CD4-positive, alpha-beta T cell treated with Interleukin-1 beta for 1 hour (primary cell): ENCODE measurements at regions not wholly inside any gene's neighbourhood (a gene's known extent, or its start where the extent isn't known, plus 50 kb on each side); places are given as distances from the start of the nearest gene placed in this dataset.
A peak's percentile ranks its signal among the peaks of the same experiment; 100 is the strongest.
"Not testable (repeated sequence)": the region's sequence is repeated elsewhere in the genome, so short reads cannot be mapped to it uniquely, and the experiment has no call there.

Source experiments
- DNase-seq, 2 donors: peaks; one replicate each; pipeline ENCODE4 v3.0.0-alpha.2; 2020 to 2022

DNA sequence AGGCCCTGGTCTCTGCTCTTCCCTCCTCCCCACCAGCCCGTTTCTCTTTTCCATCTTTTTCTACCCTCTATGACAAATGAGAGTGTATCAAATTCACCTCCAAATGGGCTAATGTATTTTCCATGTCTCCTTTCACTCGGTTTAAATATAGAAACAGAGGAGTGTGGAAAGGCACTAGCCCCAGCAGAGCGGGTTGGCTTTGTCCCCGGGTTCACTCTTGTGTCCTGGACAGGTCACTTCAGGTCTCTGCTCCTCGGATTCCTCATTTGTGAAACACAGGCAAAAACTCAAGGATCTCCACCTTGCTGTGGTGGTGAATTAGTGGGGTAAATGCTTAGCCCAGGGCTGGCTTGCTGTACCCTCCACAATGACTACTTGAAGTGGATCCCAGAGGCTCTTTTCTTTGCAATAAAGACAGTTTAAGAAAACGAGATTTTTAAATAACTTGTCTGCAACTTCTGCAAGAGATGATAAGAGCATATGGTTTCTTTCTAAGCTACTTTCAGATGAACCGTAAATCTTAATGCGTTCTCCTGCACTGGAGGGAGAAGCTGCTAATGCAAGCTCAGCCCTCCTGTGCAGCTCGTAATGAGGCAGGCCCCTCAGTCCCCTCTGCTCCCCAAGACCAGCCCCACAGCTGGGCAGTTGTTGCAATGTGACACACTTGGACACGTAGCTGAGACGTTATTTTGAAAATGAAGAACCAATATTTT lies 292.9 kb downstream of the THBS2 start:
- DNase-seq: no peak

DNA sequence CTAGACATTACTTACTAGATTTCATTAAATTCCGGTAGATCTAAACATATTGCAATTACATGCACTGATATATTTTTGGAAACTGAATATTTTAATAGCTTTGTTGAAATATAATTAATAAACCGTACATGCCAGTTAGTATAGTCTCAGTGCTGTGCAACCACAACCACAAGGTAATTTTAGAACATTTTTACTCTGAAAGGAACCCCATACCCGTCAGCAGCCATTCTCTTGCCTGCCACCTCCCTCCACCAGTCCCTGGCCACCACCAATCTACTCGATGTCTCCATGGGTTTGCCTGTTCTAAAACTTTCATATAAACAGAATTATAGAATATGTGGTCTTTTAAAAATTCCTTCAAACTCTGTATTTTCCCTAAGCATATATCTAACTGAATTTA lies 293.9 kb downstream of the THBS2 start:
- DNase-seq: no peak

DNA sequence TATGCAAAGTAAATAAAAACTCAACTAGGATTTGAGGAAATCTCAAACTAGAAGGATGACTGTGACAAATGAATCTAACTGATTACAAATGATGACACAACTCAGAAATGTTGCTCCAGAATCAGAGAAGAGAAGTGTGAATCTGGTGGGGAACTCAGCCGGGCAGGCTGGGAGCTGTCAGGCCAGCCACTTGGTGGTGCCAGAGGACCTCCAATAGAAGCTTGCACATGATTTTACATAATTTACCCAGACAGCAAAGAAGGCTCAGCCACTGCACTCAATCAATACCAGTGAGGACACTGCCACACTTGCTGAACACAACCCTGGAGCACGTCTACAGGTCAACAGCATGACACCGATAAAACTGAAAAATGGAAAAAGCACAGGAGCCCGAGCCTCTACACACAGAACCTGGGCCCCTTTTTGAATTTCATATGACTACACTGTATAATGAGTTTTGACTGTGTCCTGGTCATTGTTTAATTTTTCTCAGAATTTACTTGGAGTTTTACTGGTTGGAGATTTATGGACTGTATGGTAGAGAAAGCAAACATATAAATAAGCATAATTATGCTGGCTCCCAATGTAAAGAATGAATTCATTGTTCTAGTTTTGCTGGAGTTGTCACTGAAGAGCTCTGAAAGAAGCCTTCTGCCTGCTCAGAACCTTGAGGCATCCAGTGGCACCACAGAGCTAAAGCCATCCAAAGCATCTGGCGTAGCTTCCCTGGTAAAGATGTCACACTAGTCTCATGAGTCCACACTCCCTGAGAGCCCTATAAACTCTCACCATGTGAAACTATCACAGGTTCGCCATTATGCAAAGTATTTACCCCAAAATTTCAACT lies 296.5 kb downstream of the THBS2 start:
- peak; percentile 40 to 49 for DNase-seq

DNA sequence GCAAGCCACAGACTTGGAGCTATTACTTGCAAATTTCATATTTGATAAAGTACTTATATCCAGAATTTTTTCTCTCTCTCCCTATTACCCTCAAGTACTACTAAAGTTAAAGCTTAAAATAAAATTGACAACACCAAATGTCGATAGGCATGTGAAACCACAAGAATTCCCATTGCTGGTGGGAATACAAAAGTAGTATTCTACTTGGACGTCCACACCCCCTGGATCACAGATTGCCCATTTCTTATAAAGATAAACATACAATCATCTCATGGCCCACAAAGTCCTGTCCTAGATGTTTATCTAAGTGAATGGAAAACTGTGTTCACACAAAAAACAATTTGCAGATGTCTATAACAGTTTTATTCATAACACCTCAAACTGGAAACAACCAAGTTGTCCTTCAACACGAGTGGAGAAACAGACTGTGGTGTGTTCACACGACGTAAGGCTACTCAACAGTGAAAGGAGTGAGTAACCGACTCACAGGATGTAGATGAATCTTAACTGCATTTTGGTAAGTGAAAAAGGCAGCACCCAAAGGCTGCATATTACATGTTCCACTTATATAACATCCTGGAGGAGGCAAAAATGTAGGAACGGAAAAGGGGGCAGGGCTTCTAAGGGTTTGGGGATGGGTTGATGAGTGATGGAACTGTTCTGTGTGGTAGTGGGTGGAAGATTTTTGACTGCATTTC lies 297.4 kb downstream of the THBS2 start:
- no peak for DNase-seq

DNA sequence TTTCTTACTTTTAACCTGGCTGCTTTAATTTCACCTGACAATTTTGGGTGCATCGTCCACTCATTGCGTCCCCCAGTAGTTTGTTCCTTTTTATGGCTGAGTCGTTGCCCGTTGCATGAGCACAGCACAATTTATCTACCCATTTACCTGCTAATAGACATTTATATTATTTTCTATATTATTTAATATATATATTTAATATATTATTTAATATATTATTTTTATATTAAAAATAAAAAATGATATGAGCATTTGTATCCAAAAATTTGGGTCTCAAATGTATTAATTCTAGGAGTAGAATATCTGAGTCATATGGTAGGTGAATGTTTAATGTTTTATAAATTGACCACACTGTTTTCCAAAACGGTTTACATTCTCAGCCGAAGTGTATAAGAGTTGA lies 300.2 kb downstream of the THBS2 start:
- DNase-seq: no peak

DNA sequence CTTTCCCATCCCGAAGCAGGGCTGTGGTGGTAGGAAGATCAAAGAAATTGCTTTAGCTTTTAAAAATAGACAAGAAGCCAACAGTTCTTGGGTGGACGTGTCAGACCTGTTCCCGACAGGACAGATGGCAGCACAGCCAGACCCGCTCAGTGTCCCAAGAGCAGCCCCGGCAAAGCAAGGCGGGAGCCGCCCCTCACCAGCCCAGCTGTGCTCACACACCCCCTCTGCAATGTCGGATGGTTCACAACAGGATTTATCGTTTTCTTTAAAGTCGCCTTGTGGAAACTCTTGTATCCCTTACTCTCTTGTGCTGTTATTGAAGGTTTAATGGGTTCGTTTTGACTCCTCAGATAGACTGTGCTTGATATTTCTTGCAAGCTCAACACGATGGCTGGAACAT lies 302.4 kb downstream of the THBS2 start:
- DNase-seq: no peak

DNA sequence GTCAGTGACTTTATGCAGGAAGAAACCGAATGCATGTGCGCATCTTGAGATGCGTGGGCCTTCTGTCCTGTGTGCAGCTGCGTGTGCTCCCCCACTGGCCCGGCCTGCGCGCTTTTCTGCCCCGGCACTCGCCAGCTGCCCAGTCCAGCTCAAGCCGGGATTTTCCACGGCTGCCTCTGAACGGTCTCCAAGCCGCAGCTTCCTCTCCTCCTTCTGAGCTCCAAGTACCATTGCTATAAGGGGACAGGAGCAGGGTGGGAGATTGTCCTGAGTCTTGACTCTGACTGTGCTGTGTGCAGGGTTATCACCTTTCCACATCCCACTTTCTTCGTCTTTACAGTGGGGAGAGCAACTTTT lies 302.8 kb downstream of the THBS2 start:
- DNase-seq: no peak

DNA sequence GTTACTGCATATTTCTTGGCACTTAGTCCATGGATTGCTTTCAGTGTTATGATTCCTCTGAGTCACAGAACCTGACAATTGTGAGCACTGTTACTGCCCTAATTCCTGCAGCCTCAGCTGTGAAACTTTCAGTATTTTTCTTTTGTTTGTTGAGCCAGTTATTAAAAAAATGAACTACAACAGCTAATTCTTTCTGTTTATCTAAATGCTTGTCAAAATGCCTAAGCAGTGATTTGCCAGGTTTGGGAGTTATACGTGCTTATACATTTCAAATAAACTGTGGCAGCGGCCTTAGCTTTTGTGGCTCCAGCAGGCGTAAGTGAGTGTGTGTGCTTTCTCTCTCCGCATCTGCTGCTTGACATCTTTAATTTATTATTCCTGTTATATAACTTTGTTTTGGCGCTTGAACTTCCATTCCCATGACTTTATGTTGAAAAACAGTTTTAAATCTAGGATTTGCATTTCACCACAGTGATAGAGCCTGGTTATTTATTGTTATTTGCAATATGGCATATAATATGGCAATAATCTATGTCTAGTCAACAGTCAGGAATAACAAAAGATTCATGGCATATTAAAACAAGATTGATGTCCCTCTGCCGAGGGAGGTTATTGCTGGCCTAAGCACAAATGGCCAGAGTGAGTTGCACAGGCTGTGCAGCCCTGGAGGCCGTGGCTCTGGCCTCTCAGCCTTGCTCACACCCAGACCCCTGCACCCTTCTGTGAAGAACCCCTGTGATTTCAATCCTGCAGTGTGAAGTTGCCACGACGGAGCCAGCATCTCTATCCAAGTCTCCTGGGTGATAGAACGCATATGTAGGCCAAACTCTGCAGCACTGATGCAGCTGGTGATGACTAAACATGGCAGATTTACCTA lies 303.4 kb downstream of the THBS2 start:
- no peak for DNase-seq

DNA sequence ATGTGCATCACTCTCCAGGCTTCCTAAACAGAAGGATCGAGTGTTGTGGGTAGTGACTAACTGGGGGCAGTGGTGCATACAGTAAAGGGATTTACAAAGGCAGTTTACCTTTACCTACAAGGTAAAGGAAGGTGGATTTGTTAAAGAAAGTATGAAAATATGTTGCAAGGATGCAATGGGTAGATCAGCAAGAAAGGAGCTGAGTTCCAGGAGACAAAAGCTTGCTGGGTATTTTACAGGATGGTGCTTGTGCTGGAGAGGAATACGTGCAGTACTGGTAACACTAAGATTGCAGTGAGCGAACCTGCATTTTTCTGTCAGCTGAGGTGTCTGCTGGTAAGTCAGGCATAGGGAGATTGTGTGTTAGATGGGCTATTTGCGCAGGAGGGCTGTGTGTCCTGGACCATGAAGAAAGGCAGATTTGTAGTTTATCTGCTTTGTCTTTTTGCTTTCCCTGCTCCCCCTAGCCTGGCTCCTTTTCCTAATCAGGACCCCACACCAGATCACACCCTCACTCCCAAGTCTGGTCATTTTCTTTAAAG lies 304.6 kb downstream of the THBS2 start:
- DNase-seq: no peak

DNA sequence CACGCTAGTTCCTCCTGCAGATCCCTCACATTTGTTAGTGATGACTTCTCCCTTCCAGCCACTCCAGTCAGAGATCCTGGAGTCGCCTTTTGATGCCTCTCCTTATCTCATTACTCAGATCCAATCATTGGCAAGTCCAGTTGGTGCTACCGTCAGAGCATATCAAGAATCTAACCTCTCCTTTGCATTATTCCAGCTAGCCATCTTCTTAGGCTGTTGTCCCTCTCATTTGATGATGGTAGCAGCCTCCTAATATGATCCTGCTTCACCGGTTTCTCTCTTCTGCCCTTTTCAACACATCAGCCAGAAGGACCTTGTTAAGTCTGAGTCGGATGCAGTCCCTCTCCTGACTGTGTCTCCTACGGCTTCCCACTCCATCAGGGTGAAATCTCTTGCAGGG lies 305.6 kb downstream of the THBS2 start:
- DNase-seq: no peak

DNA sequence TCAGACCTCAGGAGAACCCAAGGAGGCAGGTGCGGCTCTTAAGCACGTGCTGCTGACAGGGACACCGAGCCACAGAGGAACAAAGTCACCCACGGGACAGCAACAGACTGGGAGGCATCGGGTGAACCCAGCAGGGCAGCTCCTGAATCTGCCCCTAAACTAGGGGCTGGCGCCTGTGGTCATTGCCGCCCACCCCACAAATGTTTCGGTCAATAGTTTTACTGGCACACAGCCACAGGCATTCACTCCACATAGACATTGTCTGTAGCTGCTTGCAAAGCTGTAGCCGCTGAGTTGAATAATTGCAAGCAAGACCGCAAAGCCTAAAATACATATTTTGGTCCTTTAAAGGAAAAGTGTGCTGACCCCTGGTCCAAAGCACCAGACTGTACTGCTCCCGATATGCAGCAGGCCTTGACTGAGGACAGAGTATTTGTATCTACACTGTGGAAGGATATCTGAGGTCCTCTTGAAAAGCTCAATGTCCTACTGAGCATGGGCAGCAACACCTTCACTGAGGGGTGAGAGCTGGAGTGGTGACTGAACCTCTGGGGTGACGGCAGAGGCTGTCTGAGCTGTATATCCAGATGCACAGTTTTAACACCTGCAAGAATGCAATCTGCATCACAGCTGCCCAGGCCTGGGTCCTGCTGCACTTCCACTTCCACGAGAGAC lies 310.3 kb downstream of the THBS2 start:
- no peak for DNase-seq

DNA sequence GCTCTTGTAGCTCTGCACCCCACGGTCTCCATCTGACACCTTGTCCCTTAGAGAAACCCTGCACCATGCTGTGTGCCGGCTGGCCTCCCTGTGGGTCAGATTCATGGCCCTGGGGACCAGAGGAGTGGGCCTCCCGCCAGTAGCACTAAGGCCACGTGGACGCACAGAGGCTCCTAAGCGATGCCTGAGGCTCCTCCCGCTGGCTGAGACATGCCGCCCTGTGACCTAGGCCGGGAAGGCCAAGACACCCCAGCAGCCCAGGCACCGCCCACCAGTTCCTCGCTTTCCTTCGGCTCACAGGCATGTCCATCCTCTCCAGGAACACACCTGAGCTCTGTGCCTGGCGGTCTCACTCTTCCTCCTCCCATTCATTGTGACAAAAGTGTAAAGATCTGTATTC lies 311.0 kb downstream of the THBS2 start:
- DNase-seq: no peak

DNA sequence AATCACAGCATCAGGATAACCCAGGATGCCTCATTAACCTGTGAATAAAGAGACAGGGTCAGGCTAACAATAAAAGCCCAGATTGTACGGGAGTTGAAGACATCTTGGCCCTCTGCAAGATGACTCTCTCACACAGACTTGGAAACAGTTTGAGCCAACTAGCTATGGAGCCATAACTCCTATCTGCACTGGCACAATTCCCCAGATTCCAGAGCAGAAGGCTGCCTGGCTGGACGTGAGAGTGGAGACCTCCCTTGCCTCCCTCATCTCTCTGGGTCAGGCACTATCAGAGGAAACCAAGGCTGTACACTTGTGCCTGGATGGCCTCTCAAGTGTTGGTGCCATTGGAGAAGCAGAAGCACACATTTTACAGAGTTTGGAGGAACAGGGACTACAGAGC lies 312.6 kb downstream of the THBS2 start:
- DNase-seq: no peak

DNA sequence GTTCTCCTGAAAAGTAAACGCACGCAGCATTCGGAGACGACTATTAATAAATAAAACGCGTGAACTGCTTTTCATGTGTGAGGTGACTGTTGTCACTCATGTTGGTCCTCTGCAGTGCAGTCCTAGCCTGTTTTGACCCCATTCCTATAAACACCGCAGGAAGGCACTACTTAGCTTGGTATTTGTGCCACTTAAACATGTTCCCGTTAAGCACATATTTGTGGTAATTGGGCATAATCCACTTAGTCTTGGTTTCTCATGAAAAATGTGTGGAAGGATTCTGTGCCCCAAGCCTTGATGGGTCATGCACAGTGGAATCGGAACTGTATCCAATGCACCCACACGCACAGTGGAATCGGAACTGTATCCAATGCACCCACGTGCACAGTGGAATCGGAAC lies 313.9 kb downstream of the THBS2 start:
- no peak for DNase-seq

DNA sequence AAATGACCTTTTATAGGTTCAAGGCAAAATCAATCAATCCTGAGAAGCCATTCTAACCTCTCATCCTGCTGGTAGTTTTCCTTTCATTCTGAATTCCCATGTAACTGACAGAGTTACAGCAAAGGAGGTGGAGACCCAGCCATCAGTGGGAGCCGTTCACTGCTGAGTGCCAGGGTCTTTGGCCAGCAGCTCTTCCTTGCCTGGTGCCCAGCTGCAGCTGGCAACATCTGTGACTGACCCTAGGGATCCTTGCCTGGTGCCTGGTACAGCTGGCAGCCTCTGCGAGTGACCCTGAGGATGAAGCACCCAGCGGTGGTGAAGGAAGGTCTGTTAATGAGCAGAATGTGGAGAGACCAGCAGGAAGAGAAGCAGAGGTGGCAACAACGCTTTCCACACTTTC lies 314.6 kb downstream of the THBS2 start:
- DNase-seq: no peak

DNA sequence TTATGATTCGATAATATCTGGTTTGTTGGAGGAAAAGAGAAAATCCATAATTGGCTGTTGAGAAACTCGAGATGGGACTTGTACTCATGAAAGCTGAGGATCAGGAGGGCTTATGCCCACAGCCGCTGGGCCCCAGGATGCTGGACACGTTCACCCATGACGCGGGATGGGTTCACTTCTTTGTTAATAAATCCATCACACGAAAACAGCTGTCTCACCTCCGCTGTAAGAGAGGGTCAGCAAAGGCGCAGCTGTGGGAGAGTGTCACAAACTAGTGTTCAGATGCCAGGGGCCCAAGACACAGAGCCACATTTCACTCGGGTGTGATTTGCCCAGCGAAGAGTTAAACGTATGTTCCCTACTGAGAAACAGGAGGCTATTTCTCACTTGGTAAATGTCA lies 315.1 kb downstream of the THBS2 start:
- no peak for DNase-seq

DNA sequence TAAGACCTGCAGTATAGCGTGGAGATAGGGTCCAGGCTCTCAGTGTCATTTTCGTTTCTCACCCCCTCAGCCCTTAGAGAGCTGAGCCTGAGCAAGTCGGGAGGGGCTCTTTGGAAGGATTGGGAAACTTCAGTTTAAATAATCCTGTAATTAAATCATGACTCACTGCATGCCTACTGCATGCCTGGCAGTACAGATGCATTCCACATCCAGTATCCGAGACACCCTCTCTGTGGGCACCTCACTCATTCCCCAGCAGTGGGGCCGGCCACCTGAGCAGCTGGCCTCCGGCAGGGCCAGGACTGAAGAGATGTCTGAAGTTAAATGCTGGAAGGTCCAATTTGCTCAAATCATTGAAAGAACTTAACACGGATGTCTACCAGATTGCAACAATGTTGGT lies 316.6 kb downstream of the THBS2 start:
- no peak for DNase-seq

DNA sequence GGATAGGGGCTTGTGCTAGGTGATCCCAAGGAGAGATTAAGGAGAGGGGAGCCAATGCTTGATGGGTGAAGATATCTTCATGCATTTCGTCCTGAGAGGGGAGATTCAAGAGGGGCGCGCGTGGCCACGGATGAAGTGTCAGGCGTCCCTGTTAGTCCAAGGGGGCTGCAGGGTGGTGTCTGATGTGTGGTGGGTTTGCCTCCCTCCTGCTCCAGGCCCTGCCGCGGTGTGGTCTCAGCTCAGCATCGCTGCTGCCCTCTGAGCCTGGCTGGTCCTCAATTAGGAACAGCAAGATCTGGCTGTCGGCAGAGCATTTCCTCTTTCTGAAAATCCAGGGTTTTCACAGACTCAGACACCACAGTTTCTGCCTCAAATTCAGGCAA lies 318.0 kb downstream of the THBS2 start:
- DNase-seq: no peak

DNA sequence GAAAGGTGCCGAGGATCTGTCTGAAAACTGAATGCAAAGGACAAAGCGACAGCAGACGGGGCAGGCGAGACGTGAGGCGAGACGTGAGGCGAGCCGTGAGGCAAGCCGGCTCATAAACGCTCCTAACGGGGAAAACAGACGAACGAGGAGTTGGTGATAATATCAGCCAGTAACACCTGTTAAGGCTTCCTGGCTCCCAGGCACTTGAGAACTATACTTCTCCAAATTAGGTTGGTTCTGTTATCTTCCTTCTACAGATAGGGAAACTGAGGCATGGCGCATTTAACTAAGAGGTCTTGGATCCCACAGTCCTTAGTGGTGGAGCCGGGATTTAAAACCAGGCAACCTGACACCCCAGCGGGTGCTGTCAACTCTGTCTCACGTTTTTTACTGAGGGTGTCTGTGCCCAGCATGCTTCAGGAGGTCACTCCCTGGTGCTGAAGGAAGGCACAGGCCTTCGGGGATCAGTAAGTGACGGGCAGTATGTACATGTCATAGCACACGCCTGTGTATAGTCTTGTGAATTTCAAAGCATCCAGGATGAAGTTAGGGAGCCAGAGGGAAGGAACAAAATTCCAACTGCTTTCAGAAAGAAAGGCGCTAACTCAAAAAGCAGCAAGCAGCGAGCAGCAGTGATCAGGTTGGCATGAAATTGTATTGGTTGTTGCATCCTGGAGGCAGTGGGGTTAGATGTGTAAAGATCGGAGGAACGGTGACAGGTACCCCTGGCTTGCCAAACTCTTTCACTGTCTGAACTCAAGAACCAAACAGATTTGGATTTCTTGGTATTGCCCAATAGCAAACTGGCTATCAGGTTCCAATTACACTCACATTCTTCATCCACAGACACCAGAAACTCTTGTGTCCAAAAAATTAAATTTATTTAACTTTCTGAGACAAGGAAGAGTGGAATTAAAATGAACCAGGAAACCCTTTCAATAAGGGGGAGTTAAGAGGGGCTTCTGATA lies 318.7 kb downstream of the THBS2 start:
- DNase-seq: no peak

DNA sequence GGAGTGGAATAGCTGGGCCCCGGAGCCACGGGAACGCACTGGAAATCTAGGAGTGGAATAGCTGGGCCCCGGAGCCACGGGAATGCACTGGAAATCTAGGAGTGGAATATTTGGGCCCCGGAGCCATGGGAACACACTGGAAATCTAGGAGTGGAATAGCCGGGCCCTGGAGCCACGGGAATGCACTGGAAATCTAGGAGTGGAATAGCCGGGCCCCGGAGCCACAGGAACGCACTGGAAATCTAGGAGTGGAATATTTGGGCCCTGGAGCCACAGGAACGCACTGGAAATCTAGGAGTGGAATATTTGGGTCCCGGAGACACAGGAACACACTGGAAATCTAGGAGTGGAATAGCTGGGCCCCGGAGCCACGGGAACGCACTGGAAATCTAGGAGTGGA lies 321.5 kb downstream of the THBS2 start:
- DNase-seq: not testable (repeated sequence)

DNA sequence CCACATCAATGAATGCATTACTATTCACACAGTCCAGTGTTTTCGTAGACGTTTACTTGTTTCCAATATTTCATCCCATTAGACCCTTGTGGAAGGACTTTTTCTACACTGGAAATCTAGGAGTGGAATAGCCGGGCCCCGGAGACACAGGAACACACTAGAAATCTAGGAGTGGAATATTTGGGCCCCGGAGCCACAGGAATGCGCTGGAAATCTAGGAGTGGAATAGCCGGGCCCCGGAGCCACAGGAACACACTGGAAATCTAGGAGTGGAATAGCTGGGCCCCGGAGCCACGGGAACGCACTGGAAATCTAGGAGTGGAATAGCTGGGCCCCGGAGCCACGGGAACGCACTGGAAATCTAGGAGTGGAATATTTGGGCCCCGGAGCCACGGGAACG lies 322.6 kb downstream of the THBS2 start:
- DNase-seq: not testable (repeated sequence)
